H1 (cell line): ENCODE measurements at regions not wholly inside any gene's neighbourhood (a gene's known extent, or its start where the extent isn't known, plus 50 kb on each side); places are given as distances from the start of the nearest gene placed in this dataset.

Experiments used
- EP300 ChIP-seq, 2 experiments: IDR thresholded peaks; 1 replicate in 1 of 2; 2 replicates in 1 of 2; pipeline ENCODE4 v1.6.1; 2011 to 2012; ENCODE audit warnings: low read depth in 2 of 2, low read length in 2 of 2, mild to moderate bottlenecking in 2 of 2, borderline replicate concordance in 1 of 2, inconsistent platforms in 1 of 2, moderate library complexity in 1 of 2
- MAFK ChIP-seq: IDR thresholded peaks from 2 replicates; pipeline ENCODE4 v1.6.1; 2012; ENCODE audit warnings: low read depth, mild to moderate bottlenecking, improper control_type of control experiment, low read length
- PHF8 ChIP-seq: fragments of 200-600 bp; sonication (generic); conservative IDR thresholded peaks from 2 replicates; pipeline ENCODE4 v1.7.1; 2012; ENCODE audit warnings: low read depth, mild to moderate bottlenecking, inconsistent platforms, low read length, moderate library complexity
- POLR2A ChIP-seq, 2 experiments: IDR thresholded peaks; 1 replicate in 1 of 2; 2 replicates in 1 of 2; pipeline ENCODE4 v1.6.1; 2011; ENCODE audit warnings: low read depth in 2 of 2, low read length in 2 of 2, mild to moderate bottlenecking in 2 of 2; ENCODE audit errors: control extremely low read depth in 1 of 2
- POLR2AphosphoS5 ChIP-seq: IDR thresholded peaks from 2 replicates; pipeline ENCODE4 v1.6.1; 2011; ENCODE audit warnings: low read depth, low read length
- RXRA ChIP-seq: IDR thresholded peaks from 2 replicates; pipeline ENCODE4 v1.6.1; 2011; ENCODE audit warnings: low read depth, mild to moderate bottlenecking, low read length, moderate library complexity; ENCODE audit not compliant: insufficient read depth
- SAP30 ChIP-seq: fragments of 300-600 bp; sonication (generic); IDR thresholded peaks from 2 replicates; pipeline ENCODE4 v1.7.1; 2012; ENCODE audit warnings: low read length, moderate library complexity, mild to moderate bottlenecking, inconsistent platforms; ENCODE audit not compliant: insufficient read depth, insufficient replicate concordance
- SP1 ChIP-seq: IDR thresholded peaks from 2 replicates; pipeline ENCODE4 v1.6.1; 2011; ENCODE audit warnings: low read depth, low read length
- SUZ12 ChIP-seq: fragments of 200-600 bp; sonication (generic); IDR thresholded peaks from 2 replicates; pipeline ENCODE4 v1.6.1; 2012; ENCODE audit warnings: mild to moderate bottlenecking, inconsistent platforms, low read length, moderate library complexity, mixed read lengths
- TF ChIP-seq, protein P1 (sequence below), 3 experiments: IDR thresholded peaks; 1 replicate in 2 of 3; 2 replicates in 1 of 3; pipeline versions ENCODE4 v1.5.1 to v1.6.1; 2011; ENCODE audit warnings: low read length in 3 of 3, mild to moderate bottlenecking in 3 of 3, inconsistent platforms in 2 of 3, low read depth in 1 of 3, moderate library complexity in 1 of 3; ENCODE audit not compliant: insufficient read depth in 1 of 3; ENCODE audit errors: control extremely low read depth in 1 of 3
- TF ChIP-seq, protein P2 (sequence below): IDR thresholded peaks from 2 replicates; pipeline ENCODE4 v1.6.1; 2012; ENCODE audit warnings: low read length, inconsistent platforms

- no peak for TF ChIP-seq POLR2AphosphoS5
- TF ChIP-seq MAFK = no peak
- TF ChIP-seq, protein P1, sequence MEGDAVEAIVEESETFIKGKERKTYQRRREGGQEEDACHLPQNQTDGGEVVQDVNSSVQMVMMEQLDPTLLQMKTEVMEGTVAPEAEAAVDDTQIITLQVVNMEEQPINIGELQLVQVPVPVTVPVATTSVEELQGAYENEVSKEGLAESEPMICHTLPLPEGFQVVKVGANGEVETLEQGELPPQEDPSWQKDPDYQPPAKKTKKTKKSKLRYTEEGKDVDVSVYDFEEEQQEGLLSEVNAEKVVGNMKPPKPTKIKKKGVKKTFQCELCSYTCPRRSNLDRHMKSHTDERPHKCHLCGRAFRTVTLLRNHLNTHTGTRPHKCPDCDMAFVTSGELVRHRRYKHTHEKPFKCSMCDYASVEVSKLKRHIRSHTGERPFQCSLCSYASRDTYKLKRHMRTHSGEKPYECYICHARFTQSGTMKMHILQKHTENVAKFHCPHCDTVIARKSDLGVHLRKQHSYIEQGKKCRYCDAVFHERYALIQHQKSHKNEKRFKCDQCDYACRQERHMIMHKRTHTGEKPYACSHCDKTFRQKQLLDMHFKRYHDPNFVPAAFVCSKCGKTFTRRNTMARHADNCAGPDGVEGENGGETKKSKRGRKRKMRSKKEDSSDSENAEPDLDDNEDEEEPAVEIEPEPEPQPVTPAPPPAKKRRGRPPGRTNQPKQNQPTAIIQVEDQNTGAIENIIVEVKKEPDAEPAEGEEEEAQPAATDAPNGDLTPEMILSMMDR (IDR thresholded peaks at IDR 0.05; ENCODE audit: control extremely low read depth in 1 of 3, insufficient read depth in 1 of 3, low read depth in 1 of 3, low read length in 3 of 3) = no peak
- TF ChIP-seq, protein P2, sequence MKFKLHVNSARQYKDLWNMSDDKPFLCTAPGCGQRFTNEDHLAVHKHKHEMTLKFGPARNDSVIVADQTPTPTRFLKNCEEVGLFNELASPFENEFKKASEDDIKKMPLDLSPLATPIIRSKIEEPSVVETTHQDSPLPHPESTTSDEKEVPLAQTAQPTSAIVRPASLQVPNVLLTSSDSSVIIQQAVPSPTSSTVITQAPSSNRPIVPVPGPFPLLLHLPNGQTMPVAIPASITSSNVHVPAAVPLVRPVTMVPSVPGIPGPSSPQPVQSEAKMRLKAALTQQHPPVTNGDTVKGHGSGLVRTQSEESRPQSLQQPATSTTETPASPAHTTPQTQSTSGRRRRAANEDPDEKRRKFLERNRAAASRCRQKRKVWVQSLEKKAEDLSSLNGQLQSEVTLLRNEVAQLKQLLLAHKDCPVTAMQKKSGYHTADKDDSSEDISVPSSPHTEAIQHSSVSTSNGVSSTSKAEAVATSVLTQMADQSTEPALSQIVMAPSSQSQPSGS = no peak
- TF ChIP-seq EP300 (IDR thresholded peaks at IDR 0.05; ENCODE audit: borderline replicate concordance in 1 of 2, low read depth in 2 of 2, low read length in 2 of 2) = no peak
- no peak for TF ChIP-seq POLR2A (IDR thresholded peaks at IDR 0.05; ENCODE audit: control extremely low read depth in 1 of 2, low read depth in 2 of 2, low read length in 2 of 2)
- no peak for TF ChIP-seq RXRA
- no peak for TF ChIP-seq SAP30
- TF ChIP-seq SUZ12 = no peak
- no peak for TF ChIP-seq SP1
- no peak for TF ChIP-seq PHF8
Observed at GRCh38 chr1:63713041-63713440, 60.8 kb upstream of the ROR1 start.
